ENCODE measurements at regions not wholly inside any gene's neighbourhood (a gene's known extent, or its start where the extent isn't known, plus 50 kb on each side); places are given as distances from the start of the nearest gene placed in this dataset.

DNA sequence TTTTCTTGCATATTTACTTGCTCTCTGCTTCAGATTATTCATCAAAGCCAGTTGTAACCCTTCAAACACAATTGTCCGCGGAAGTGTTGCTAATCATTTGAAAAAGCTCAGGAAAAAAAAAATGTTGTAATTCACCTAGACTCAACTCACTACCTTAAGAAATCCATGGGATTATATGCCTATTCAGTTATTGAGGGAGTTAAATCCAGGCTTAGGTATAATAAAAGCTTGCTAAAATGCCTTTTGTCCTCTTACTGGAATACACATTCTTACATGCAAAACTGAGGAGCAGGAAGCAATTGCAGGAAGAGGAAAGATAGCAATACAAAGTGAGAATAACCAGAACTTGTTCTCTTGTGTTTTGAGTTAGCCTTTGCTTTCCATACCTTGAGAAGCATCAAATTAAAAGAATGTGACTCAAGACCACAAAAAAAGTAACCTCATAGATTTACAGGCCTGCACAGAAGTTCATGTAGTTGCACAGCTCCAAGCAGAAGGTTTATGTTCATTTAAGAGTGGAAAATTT, 91.4 kb upstream of the FAM241A start:
- no peak for TF ChIP-seq POLR2AphosphoS5 (IDR thresholded peaks at IDR 0.05; ENCODE audit: insufficient read depth, low read depth, low read length)
- TF ChIP-seq JUN (IDR thresholded peaks at IDR 0.05; ENCODE audit: borderline replicate concordance, insufficient read depth, insufficient read length, low read depth) = no peak
- TF ChIP-seq, protein P1, sequence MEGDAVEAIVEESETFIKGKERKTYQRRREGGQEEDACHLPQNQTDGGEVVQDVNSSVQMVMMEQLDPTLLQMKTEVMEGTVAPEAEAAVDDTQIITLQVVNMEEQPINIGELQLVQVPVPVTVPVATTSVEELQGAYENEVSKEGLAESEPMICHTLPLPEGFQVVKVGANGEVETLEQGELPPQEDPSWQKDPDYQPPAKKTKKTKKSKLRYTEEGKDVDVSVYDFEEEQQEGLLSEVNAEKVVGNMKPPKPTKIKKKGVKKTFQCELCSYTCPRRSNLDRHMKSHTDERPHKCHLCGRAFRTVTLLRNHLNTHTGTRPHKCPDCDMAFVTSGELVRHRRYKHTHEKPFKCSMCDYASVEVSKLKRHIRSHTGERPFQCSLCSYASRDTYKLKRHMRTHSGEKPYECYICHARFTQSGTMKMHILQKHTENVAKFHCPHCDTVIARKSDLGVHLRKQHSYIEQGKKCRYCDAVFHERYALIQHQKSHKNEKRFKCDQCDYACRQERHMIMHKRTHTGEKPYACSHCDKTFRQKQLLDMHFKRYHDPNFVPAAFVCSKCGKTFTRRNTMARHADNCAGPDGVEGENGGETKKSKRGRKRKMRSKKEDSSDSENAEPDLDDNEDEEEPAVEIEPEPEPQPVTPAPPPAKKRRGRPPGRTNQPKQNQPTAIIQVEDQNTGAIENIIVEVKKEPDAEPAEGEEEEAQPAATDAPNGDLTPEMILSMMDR (IDR thresholded peaks at IDR 0.05; ENCODE audit: extremely low read depth in 1 of 2, insufficient read depth in 1 of 2, low read depth in 1 of 2, low read length in 2 of 2) = no peak
- no peak for TF ChIP-seq MYC (IDR thresholded peaks at IDR 0.05; ENCODE audit: low read depth, low read length)

Measured in endothelial cell of umbilical vein (primary cell).